Common myeloid progenitor, CD34-positive (primary cell): ENCODE measurements at regions not wholly inside any gene's neighbourhood (a gene's known extent, or its start where the extent isn't known, plus 50 kb on each side); places are given as distances from the start of the nearest gene placed in this dataset.

Source experiments
- CTCF ChIA-PET: fragments of 350-600 bp; sonication (Branson Sonifier 250); formaldehyde crosslinking; loops from one replicate; lab custom pipeline; 2021; ENCODE audit warnings: antibody characterized with exemption; lab: Charles Lee
- POLR2A ChIA-PET: fragments of 350-600 bp; sonication (Branson Sonifier 250); formaldehyde crosslinking; loops from one replicate; lab custom pipeline; 2021; ENCODE audit warnings: antibody characterized with exemption; lab: Charles Lee
- DNase-seq, 3 donors: peaks; one replicate each; pipeline versions ENCODE4 v3.0.0 to v3.0.0-alpha.2; 2013
- H3K27ac ChIP-seq, 2 experiments: 1 replicate in 1 of 2; 2 replicates in 1 of 2; pipeline ENCODE4 v1.7.0; 2013; ENCODE audit warnings: inconsistent platforms in 2 of 2, low read length in 2 of 2, mild to moderate bottlenecking in 2 of 2, low read depth in 1 of 2, moderate library complexity in 1 of 2; ENCODE audit not compliant: severe bottlenecking in 2 of 2, insufficient read depth in 1 of 2, poor library complexity in 1 of 2
- H3K27me3 ChIP-seq, 5 experiments: replicated peaks in 2 of 5; 1 replicate in 3 of 5; 2 replicates in 2 of 5; pipeline versions ENCODE4 v1.6.1 to v1.7.0; 2013; ENCODE audit warnings: low read length in 4 of 5, mild to moderate bottlenecking in 2 of 5, moderate library complexity in 2 of 5, inconsistent platforms in 1 of 5; ENCODE audit not compliant: insufficient read depth in 5 of 5, control insufficient read depth in 4 of 5
- H3K36me3 ChIP-seq, 4 experiments: 1 replicate in 2 of 4; 2 replicates in 2 of 4; pipeline versions ENCODE4 v1.6.1 to v1.7.0; 2013; ENCODE audit warnings: low read length in 3 of 4, control low read depth in 1 of 4, mild to moderate bottlenecking in 1 of 4; ENCODE audit not compliant: control insufficient read depth in 4 of 4, insufficient read depth in 4 of 4
- H3K4me1 ChIP-seq, 4 experiments: 1 replicate in 3 of 4; 2 replicates in 1 of 4; pipeline versions ENCODE4 v1.6.1 to v1.7.1; 2013; ENCODE audit warnings: low read length in 3 of 4, mild to moderate bottlenecking in 3 of 4, control low read depth in 1 of 4, inconsistent platforms in 1 of 4, moderate library complexity in 1 of 4; ENCODE audit not compliant: control insufficient read depth in 4 of 4, insufficient read depth in 4 of 4; ENCODE audit errors: control extremely low read depth in 1 of 4
- H3K4me3 ChIP-seq, 7 experiments: 1 replicate in 4 of 7; 2 replicates in 3 of 7; pipeline versions ENCODE4 v1.5.1 to v1.7.0; 2013; ENCODE audit warnings: mild to moderate bottlenecking in 7 of 7, low read length in 6 of 7, moderate library complexity in 6 of 7, inconsistent platforms in 2 of 7, low read depth in 2 of 7, control low read depth in 1 of 7; ENCODE audit not compliant: insufficient read depth in 4 of 7, control insufficient read depth in 1 of 7; ENCODE audit errors: extremely low read depth in 1 of 7
- H3K9me3 ChIP-seq, 5 experiments: 1 replicate in 4 of 5; 2 replicates in 1 of 5; pipeline versions ENCODE4 v1.6.1 to v1.7.1; 2013; ENCODE audit warnings: low read length in 4 of 5, mild to moderate bottlenecking in 2 of 5, inconsistent platforms in 1 of 5, low read depth in 1 of 5, moderate library complexity in 1 of 5; ENCODE audit not compliant: control insufficient read depth in 4 of 5, insufficient read depth in 2 of 5; ENCODE audit errors: control extremely low read depth in 1 of 5
- WGBS: methylation state at CpG from one replicate; pipeline ENCODE4 v1.1.5; 2013; ENCODE audit not compliant: insufficient coverage; 5-methylcytosine and 5-hydroxymethylcytosine counted together

- H3K27ac ChIP-seq, result no peak overlapping the region
- no peak for DNase-seq
- POLR2A ChIA-PET, result no interaction called here
- H3K27me3 ChIP-seq, result no peaks in the 10 kb centered on the region
- peaks cover 0 to 1% (median 0%) of the 10 kb centered on the region in 5 experiments for H3K9me3 ChIP-seq
- H3K4me1 ChIP-seq, result no peaks in the 10 kb centered on the region
- CTCF ChIA-PET, result interaction anchor here (1.4 kb wide), 1 partner anchor 10 kb away, joined by 3 read pairs; no protein-coding TSS in a partner anchor
- no peaks in the 10 kb centered on the region for H3K36me3 ChIP-seq
- no peak overlapping the region for H3K4me3 ChIP-seq
- 94% methylated on average over 4 of the region's 4 CpGs for WGBS
These were observed 1504.8 kb downstream of the C4orf33 start for GRCh38 chr4:130600706-130601105.

- POLR2A ChIA-PET, result no interaction called here
These were observed 1507.1 kb downstream of the C4orf33 start for GRCh38 chr4:130603043-130603442.

GRCh38 chr4:130608121-130608520, 1512.2 kb downstream of the C4orf33 start:
- no peak overlapping the region for H3K27ac ChIP-seq
- WGBS, result no CpG with 5 or more reads among the region's 3 CpGs
- ChIA-PET POLR2A (no interaction called here), CTCF (no interaction called here)
- no peaks in the 10 kb centered on the region for H3K27me3 ChIP-seq
- no peak for DNase-seq
- H3K4me3 ChIP-seq, result no peak overlapping the region
- H3K4me1 ChIP-seq, result no peaks in the 10 kb centered on the region
- H3K9me3 ChIP-seq, result no peaks in the 10 kb centered on the region
- no peaks in the 10 kb centered on the region for H3K36me3 ChIP-seq

More at GRCh38 chr4:130603043-130603442, 1507.1 kb downstream of the C4orf33 start:
- Histone ChIP-seq H3K27ac (no peak overlapping the region), H3K4me3 (no peak overlapping the region), H3K36me3 (no peaks in the 10 kb centered on the region), H3K9me3 (no peaks in the 10 kb centered on the region), H3K27me3 (no peaks in the 10 kb centered on the region), H3K4me1 (no peaks in the 10 kb centered on the region)
- DNase-seq, result no peak
- 94% methylated on average over 2 of the region's 3 CpGs for WGBS
- CTCF ChIA-PET, result no interaction called here

GRCh38 chr4:130628531-130628930, 1532.6 kb downstream of the C4orf33 start:
- Histone ChIP-seq H3K4me1 (no peaks in the 10 kb centered on the region), H3K36me3 (no peaks in the 10 kb centered on the region), H3K9me3 (no peaks in the 10 kb centered on the region), H3K27me3 (peaks cover 0 to 1% (median 0%) of the 10 kb centered on the region in 5 experiments), H3K27ac (no peak overlapping the region), H3K4me3 (no peak overlapping the region)
- DNase-seq, result no peak
- ChIA-PET CTCF (no interaction called here), POLR2A (no interaction called here)
- 100% methylated on average over 1 of the region's 2 CpGs for WGBS

- Histone ChIP-seq H3K4me1 (no peaks in the 10 kb centered on the region), H3K27ac (no peak overlapping the region), H3K27me3 (no peaks in the 10 kb centered on the region), H3K4me3 (no peak overlapping the region), H3K36me3 (no peaks in the 10 kb centered on the region), H3K9me3 (no peaks in the 10 kb centered on the region)
- ChIA-PET CTCF (no interaction called here), POLR2A (no interaction called here)
- 94% methylated on average over 10 of the region's 13 CpGs for WGBS
- no peak for DNase-seq
These were observed 1537.0 kb downstream of the C4orf33 start for GRCh38 chr4:130632731-130633604.

- POLR2A ChIA-PET, result no interaction called here
- H3K9me3 ChIP-seq, result no peaks in the 10 kb centered on the region
- 51% methylated on average over 3 of the region's 5 CpGs for WGBS
These were observed 1540.5 kb downstream of the C4orf33 start for GRCh38 chr4:130636486-130636885.

GRCh38 chr4:130640592-130640991, 1544.6 kb downstream of the C4orf33 start:
- Histone ChIP-seq H3K4me1 (no peaks in the 10 kb centered on the region), H3K9me3 (no peaks in the 10 kb centered on the region), H3K4me3 (no peak overlapping the region), H3K36me3 (no peaks in the 10 kb centered on the region), H3K27me3 (no peaks in the 10 kb centered on the region), H3K27ac (no peak overlapping the region)
- no CpG with 5 or more reads among the region's 2 CpGs for WGBS
- DNase-seq, result no peak
- POLR2A ChIA-PET, result no interaction called here
- CTCF ChIA-PET, result no interaction called here

More at GRCh38 chr4:130636486-130636885, 1540.5 kb downstream of the C4orf33 start:
- Histone ChIP-seq H3K27me3 (no peaks in the 10 kb centered on the region), H3K4me3 (no peak overlapping the region), H3K36me3 (no peaks in the 10 kb centered on the region), H3K4me1 (no peaks in the 10 kb centered on the region), H3K27ac (no peak overlapping the region)
- DNase-seq, result no peak
- CTCF ChIA-PET, result no interaction called here
